Mammary epithelial cell (primary cell): ENCODE measurements at regions not wholly inside any gene's neighbourhood (a gene's known extent, or its start where the extent isn't known, plus 50 kb on each side); places are given as distances from the start of the nearest gene placed in this dataset.

Source experiments
- EZH2 ChIP-seq: IDR thresholded peaks from 2 replicates; pipeline ENCODE4 v1.6.1; 2012; ENCODE audit warnings: low read length, inconsistent platforms, borderline replicate concordance
- TF ChIP-seq, protein P1 (sequence below), 2 donors: IDR thresholded peaks in 1 of 2; conservative IDR thresholded peaks in 1 of 2; 2 replicates each; pipeline ENCODE4 v1.5.1; 2011 to 2012; ENCODE audit warnings: inconsistent platforms in 2 of 2, low read length in 2 of 2, mild to moderate bottlenecking in 2 of 2, control low read depth in 1 of 2, low read depth in 1 of 2; ENCODE audit not compliant: insufficient read depth in 1 of 2; ENCODE audit errors: extremely low read depth in 1 of 2

DNA sequence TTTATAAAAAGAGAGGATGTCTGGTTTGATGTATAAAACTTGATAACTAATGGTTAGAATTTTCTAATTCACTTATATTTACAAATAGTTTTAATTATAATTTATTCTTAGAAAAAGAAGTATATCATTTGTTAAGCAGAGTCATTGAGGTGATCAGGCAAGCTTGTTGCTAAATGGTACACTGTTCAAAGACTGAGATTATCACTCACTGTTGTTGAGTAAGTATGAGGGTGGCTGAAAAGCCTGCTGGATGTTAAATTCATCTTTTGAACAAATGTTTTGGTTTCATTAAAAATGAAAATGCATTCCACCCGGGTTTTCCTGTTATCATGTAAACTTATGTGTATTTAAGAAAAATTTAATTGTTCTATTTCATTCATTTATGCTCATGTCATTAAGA is 451.8 kb downstream of the ADAMTS20 start:
- TF ChIP-seq, protein P1, sequence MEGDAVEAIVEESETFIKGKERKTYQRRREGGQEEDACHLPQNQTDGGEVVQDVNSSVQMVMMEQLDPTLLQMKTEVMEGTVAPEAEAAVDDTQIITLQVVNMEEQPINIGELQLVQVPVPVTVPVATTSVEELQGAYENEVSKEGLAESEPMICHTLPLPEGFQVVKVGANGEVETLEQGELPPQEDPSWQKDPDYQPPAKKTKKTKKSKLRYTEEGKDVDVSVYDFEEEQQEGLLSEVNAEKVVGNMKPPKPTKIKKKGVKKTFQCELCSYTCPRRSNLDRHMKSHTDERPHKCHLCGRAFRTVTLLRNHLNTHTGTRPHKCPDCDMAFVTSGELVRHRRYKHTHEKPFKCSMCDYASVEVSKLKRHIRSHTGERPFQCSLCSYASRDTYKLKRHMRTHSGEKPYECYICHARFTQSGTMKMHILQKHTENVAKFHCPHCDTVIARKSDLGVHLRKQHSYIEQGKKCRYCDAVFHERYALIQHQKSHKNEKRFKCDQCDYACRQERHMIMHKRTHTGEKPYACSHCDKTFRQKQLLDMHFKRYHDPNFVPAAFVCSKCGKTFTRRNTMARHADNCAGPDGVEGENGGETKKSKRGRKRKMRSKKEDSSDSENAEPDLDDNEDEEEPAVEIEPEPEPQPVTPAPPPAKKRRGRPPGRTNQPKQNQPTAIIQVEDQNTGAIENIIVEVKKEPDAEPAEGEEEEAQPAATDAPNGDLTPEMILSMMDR (conservative IDR thresholded peaks at IDR 0.05 in 1 of 2, IDR thresholded peaks at IDR 0.05 in 1 of 2; ENCODE audit: extremely low read depth in 1 of 2, insufficient read depth in 1 of 2, low read depth in 1 of 2, low read length in 2 of 2), result no peak
- TF ChIP-seq EZH2, result no peak
